ENCODE measurements at regions not wholly inside any gene's neighbourhood (a gene's known extent, or its start where the extent isn't known, plus 50 kb on each side); places are given as distances from the start of the nearest gene placed in this dataset.

- H3K4me3 ChIP-seq (ENCODE audit: low read length), result no peak overlapping the region
- DNase-seq (ENCODE audit: low read depth), result no peak
- TF ChIP-seq, protein P1, sequence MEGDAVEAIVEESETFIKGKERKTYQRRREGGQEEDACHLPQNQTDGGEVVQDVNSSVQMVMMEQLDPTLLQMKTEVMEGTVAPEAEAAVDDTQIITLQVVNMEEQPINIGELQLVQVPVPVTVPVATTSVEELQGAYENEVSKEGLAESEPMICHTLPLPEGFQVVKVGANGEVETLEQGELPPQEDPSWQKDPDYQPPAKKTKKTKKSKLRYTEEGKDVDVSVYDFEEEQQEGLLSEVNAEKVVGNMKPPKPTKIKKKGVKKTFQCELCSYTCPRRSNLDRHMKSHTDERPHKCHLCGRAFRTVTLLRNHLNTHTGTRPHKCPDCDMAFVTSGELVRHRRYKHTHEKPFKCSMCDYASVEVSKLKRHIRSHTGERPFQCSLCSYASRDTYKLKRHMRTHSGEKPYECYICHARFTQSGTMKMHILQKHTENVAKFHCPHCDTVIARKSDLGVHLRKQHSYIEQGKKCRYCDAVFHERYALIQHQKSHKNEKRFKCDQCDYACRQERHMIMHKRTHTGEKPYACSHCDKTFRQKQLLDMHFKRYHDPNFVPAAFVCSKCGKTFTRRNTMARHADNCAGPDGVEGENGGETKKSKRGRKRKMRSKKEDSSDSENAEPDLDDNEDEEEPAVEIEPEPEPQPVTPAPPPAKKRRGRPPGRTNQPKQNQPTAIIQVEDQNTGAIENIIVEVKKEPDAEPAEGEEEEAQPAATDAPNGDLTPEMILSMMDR (IDR thresholded peaks at IDR 0.05; ENCODE audit: insufficient read depth, low read depth, low read length, missing control alignments), result no peak
These were observed 203.3 kb downstream of the EDN1 start for GRCh38 chr6:12493446-12493845.

- DNase-seq (ENCODE audit: low read depth), result no peak
- no peak overlapping the region for H3K4me3 ChIP-seq (ENCODE audit: low read length)
- TF ChIP-seq, protein P1 (IDR thresholded peaks at IDR 0.05; ENCODE audit: insufficient read depth, low read depth, low read length, missing control alignments), result no peak
These were observed 204.0 kb downstream of the EDN1 start for GRCh38 chr6:12494161-12494560.

- no peak for DNase-seq (ENCODE audit: low read depth)
- H3K4me3 ChIP-seq (ENCODE audit: low read length), result no peak overlapping the region
- TF ChIP-seq, protein P1 (IDR thresholded peaks at IDR 0.05; ENCODE audit: insufficient read depth, low read depth, low read length, missing control alignments), result no peak
These were observed 211.8 kb downstream of the EDN1 start for GRCh38 chr6:12501990-12502389.

DNA sequence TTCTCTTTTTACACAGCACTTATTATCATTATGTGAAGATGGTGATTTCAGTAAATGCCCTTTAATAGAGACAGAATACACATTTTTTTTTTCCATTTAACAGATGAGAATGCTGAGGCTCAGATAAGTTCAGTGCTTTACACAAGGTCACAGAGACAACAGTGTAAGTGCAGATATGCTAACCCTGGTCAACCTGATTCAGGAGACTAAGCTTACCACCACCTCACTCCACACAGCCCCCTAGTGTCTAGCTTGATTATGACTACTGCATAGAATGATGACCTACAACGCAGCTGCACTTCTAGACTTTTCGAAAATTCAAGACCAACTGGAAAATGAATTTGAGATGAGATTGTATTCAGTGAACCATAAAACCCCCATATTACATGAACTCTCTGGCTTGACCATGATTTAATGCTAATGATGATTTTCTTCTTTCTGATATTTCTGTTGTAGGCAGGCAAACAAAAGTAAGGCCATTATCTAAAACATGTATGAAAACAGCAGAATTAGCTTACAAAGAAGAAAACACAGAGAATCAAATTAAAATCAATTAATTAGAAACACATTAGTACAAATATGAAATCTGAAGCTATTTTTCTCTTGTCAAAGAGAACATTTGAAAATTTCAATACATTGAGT, 212.1 kb upstream of the PHACTR1 start:
- H3K4me3 ChIP-seq (ENCODE audit: low read length), result no peak overlapping the region
- peak; percentile 57 for DNase-seq (ENCODE audit: low read depth)
- TF ChIP-seq, protein P1 (IDR thresholded peaks at IDR 0.05; ENCODE audit: insufficient read depth, low read depth, low read length, missing control alignments), result peak; percentile 62

GRCh38 chr6:12505486-12505885, 211.1 kb upstream of the PHACTR1 start:
- TF ChIP-seq, protein P1 (IDR thresholded peaks at IDR 0.05; ENCODE audit: insufficient read depth, low read depth, low read length, missing control alignments), result no peak
- no peak for DNase-seq (ENCODE audit: low read depth)
- H3K4me3 ChIP-seq (ENCODE audit: low read length), result no peak overlapping the region

DNA sequence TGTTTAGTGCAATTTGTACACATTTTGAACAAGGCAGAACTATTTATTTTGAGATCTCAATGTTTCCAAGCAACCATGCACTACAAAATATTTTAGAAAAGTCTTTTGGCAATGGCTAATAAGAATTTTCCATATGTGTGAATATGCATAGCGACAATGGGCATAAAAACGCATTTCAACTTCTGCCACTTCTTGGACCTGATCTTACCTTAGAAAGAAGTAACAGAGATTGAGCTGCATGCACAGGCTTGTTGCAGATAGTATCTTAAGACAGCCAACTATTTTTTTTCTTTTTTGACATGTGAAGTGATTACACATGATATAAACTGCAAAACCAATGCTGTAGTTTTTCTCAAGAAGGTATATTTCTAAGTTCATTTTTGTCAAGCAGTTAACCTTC, 210.4 kb upstream of the PHACTR1 start:
- no peak overlapping the region for H3K4me3 ChIP-seq (ENCODE audit: low read length)
- DNase-seq (ENCODE audit: low read depth), result peak; percentile 67
- TF ChIP-seq, protein P1 (IDR thresholded peaks at IDR 0.05; ENCODE audit: insufficient read depth, low read depth, low read length, missing control alignments), result no peak

- no peak overlapping the region for H3K4me3 ChIP-seq (ENCODE audit: low read length)
- TF ChIP-seq, protein P1 (IDR thresholded peaks at IDR 0.05; ENCODE audit: insufficient read depth, low read depth, low read length, missing control alignments), result no peak
- no peak for DNase-seq (ENCODE audit: low read depth)
These were observed 208.9 kb upstream of the PHACTR1 start for GRCh38 chr6:12507636-12508035.
